Esophagus squamous epithelium (tissue), 4 donors: ENCODE measurements at regions not wholly inside any gene's neighbourhood (a gene's known extent, or its start where the extent isn't known, plus 50 kb on each side); places are given as distances from the start of the nearest gene placed in this dataset.

Source experiments
- CTCF ChIP-seq, 6 experiments: fragments of 450-650 bp in 4 of 6; fragments of 200-600 bp in 2 of 6; sonication (generic) in 2 of 6; IDR thresholded peaks; one replicate each; pipeline ENCODE4 v1.5.1; 2016 to 2019; ENCODE audit warnings: antibody characterized with exemption in 6 of 6, mild to moderate bottlenecking in 4 of 6, moderate library complexity in 4 of 6
- POLR2A ChIP-seq, 4 donors: fragments of 450-650 bp; IDR thresholded peaks; one replicate each; pipeline ENCODE4 v1.6.1; 2017; ENCODE audit warnings: antibody characterized with exemption in 4 of 4, mild to moderate bottlenecking in 4 of 4, moderate library complexity in 3 of 4

GRCh38 chr4:189825466-189825865 is 115.2 kb upstream of the FRG1 start:
- no peak for TF ChIP-seq CTCF (IDR thresholded peaks at IDR 0.05)
- no peak for TF ChIP-seq POLR2A (IDR thresholded peaks at IDR 0.05)
